Activated T-helper 1 cell treated with anti-CD3 and anti-CD28 coated beads, Interleukin-2, amount 50 U/mL, for 16 hours (primary cell): ENCODE measurements at regions not wholly inside any gene's neighbourhood (a gene's known extent, or its start where the extent isn't known, plus 50 kb on each side); places are given as distances from the start of the nearest gene placed in this dataset.
"Not testable (repeated sequence)": the region's sequence is repeated elsewhere in the genome, so short reads cannot be mapped to it uniquely, and the experiment has no call there.

Experiments
- DNase-seq, 2 donors: peaks; one replicate each; pipeline ENCODE4 v3.0.0-alpha.2; 2020; ENCODE audit warnings: low read depth in 1 of 2, low spot score in 1 of 2

DNA sequence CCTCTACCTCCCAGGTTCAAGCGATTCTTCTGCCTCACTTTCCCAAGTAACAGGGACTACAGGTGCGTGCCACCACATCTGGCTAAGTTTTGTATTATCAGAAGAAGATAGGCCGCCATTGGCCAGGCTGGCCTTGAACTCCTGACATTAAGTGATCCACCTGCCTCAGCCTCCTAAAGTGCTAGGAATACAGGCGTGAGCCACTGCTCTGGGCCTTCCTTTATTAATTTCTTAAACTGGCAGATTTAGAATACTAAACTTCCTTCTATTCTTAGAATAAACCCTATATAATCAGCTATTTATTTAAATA is 86.6 kb downstream of the HFE start:
- no peak for DNase-seq

GRCh38 chr6:26175033-26175427 is 87.8 kb downstream of the HFE start:
- no peak for DNase-seq

DNA sequence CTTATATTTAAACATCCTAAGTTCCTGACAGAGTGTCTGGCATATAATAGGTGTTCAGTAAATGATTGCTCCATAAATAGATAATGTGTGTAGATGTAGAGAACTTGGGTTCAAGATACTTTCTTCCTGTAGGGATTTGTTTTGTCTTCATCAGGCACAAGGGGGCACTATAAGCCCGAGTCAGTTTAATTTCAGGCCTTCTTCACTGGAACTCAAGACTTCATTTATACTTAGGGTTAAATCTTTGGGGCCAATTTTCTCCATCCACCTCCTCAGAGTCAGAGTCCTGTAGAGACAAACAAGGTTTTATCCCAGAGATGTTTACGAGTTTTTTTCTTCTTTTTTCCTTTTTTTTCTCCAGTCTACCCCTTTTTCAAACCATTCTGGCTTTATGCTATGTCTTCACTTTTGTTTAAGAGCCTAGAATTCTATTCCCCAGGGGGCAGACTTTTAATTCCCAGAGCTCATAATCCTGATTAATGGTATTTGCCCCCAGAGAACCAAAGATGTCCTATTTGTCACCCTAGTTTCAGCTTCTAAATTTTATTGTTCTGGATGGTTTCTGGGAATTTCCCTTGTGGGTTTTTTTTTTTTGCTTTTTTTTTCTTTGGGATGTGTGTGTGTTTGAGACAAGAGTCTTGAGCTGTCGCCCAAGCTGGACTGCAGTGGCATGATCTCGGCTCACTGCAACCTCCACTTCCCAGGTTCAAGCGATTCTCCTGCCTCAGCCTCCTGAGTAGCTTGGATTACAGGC is 88.4 kb downstream of the HFE start:
- no peak for DNase-seq

DNA sequence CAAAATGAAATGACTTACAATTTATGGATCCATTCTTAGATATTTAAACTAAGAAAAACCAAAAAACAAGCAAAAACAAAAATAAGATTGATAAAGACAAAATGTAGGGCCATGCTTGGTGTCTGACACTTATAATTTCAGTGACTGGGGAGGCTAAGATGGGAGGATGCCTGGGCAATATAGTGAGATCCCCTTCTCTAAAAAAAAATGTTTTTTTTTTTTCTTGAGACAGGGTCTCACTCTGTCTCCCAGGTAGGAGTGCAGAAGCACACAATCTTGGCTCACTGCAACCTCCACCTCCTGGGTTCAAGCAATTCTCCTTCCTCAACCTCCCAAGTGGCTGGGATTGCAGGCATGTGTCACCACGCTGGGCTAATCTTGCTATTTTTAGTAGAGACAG is 92.4 kb downstream of the HFE start:
- DNase-seq = no peak

- no peak for DNase-seq
Measured at GRCh38 chr6:26180346-26180745, 93.1 kb downstream of the HFE start.

DNA sequence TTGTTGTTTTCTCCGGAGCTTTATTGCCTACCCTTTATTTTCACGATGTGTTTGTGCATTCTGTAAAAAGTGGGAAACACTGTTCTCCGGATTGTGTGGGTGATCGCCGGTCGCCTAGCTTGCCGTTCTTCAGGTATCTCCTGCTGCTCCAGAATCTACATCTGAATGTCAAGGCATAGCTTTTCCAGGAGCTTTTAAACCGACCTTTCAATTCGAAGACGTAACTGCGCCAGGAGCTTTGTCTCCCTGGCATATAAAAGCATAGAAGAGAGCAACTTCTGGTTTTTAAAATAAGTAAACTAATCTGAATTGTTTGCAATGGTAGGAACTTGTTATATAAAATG is 96.0 kb downstream of the HFE start:
- no peak for DNase-seq

DNA sequence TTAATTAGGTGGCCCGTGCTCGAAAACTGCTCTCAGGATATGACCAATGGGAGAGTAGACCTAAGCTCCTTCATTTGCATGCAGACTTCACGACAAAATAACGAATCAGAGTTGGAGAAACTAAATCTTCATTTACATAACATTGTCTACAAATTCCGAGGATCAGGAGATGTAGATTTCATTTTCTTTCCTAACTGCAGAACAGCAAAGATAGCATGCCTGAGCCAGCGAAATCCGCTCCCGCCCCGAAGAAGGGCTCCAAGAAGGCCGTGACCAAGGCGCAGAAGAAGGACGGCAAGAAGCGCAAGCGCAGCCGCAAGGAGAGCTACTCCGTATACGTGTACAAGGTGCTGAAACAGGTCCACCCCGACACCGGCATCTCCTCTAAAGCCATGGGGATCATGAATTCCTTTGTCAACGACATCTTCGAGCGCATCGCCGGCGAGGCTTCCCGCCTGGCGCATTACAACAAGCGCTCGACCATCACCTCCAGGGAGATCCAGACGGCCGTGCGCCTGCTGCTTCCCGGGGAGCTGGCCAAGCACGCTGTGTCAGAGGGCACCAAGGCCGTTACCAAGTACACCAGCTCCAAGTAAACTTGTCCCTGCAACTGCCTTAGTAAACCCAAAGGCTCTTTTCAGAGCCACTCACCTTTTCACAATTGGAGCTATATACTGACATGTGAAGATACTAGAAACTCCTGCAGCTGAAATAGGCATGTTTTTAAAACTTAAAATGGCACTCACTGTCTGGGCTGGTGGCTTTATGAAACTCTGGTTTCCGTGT is 96.5 kb downstream of the HFE start:
- DNase-seq = peak in 1 of 2 donors; percentile 34

DNA sequence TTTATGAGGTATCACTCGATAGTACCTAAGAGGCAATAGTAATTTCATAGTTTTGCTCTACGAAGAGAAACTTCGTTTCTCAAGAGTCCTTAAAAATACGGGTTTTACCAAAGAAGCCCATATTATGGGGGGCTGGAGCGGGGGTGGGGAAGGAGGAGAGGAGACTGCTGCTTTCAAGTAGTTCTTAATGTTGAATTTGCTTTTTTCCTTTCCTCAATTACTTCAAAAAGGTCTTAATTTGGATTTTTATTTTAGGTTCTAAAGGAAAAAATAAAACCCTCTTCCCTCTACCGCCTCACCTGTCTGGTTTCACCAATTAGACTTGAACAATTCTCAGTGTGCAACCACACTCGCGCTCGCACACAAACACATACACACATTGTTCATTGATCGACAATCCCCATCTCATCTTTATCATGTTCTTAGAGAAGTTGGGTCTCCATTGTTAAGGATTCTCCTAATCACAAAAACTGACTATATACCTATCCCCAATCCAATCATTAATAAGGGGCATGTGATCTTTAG is 97.2 kb downstream of the HFE start:
- DNase-seq = no peak

- DNase-seq = no peak
Measured at GRCh38 chr6:26185004-26185403, 97.8 kb downstream of the HFE start.

DNA sequence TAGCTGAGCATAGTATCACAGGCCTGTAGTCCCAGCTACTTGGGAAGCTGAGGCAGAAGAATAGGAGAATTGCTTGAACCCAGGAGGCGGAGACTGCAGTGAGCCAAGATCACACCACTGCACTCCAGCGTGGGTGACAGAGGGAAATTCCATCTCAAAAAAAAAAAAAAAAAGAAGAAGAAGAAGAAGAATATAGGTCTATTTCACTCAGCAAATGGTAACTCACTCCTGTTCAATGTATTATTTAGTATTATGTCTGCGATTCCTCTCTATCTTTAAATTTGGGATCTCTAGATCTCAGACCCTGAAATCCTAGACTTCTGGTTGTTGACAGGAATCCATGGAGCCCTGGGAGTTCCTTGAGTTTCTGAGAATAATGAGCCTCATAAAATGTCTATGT is 98.6 kb downstream of the HFE start:
- no peak for DNase-seq

DNA sequence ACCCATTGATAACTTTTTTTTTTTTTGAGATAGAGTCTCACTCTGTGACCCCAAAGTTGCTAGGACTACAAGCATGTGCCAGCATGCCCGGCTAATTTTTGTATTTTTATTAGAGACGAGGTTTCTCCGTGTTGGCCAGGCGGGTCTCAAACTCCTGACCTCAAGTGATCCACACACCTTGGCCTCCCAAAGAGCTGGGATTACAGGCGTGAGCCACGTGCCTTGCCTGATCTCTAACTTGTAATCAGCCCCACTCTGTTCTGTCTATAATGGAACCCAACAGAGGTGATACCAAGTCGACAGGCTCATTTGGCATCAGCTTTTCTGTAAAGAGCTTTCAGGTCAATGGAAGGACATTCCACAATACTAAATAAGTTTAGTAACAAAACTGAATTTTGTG is 99.4 kb downstream of the HFE start:
- DNase-seq = no peak

GRCh38 chr6:26187292-26187691 is 100.1 kb downstream of the HFE start:
- no peak for DNase-seq

- no peak for DNase-seq
Measured at GRCh38 chr6:26187981-26188635, 100.9 kb downstream of the HFE start.

DNA sequence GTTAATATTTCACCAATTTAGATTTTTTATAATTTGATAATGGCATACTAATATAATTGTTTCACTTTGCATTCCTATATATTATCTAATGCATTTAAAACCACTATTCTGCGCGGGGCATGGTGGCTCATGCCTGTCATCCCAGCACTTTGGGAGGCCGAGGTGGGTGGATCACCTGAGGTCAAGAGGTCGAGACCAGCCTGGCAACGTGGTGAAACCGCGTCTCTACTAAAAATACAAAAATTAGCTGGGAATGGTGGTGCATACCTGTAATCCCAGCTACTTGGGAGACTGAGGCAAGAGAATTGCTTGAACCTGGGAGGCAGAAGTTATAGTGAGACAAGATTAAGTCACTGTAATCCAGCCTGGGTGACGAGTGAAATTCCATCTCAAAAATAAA is 104.3 kb downstream of the HFE start:
- not testable (repeated sequence) for DNase-seq

DNA sequence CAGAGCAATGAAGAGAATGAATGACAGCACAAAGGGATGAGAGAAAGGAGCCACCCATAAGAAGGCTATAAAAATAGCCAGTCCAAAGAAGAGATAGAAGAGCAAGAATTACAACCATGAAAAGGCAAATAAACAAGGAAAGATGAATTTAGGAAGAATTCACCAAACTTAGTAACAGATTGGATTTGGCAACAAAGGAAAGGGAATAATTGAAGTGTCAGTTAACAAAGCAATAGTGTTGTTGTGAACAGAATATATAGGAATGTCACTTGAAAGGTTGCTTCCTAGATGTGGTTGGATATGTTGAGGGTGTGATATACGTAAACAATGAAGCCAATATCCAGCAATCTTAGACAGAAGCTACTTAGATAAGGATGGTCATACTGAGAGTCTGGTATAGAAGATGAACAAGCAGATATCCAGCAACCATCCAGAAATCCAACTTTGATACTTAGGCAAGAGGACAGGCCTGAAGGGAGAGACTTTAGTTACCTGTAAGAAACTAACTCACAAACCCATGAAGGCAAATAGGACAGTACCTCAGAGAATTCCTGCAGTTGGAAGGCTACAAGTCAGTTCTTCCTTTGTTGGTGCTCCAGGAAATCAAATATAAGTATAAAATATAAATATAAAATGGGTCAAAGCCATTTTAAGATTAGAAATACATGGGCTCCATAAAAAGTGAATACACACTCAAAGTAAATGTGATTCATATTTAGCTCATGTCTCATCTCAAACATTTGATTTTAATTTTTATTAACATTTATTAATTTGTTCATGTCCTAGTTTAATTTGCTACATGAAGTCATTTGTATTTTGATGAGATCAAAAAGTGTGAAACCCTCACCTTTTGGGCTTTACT is 106.5 kb downstream of the HFE start:
- DNase-seq = no peak

- no peak for DNase-seq
Measured at GRCh38 chr6:26194329-26194701, 107.1 kb downstream of the HFE start.

DNA sequence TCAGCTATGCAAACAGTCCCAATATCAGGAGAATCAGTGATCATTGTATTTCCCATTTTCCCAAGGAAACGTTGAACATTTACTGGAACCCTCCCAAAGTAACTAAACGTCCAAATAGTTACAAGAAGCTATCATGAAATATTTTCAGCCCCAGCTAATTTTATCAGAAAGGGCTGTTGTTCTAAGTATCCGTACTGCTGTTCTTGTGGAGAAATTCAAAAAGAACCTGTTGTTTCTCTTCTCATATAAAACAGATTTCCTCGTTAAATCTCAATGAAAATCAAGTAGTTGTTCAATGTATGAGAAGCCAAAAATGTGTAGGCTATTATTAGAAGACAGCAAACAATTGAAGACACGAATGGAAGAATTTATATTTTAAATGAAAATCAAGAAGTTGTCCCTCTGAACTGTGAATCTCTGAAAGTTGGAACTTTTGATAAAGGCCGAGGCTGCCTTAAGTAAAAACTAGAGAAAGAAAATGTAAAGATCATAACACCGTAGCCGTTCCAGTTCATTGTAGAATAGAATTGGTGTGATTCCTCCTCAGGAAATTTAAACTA is 107.7 kb downstream of the HFE start:
- no peak for DNase-seq

- peak; percentile 58 to 72 for DNase-seq
Measured at GRCh38 chr6:26195376-26195923, 108.2 kb downstream of the HFE start.

GRCh38 chr6:26195924-26196845 is 109.0 kb downstream of the HFE start:
- DNase-seq = no peak
